CD14-positive monocyte (primary cell): ENCODE measurements at regions not wholly inside any gene's neighbourhood (a gene's known extent, or its start where the extent isn't known, plus 50 kb on each side); places are given as distances from the start of the nearest gene placed in this dataset.

Experiments used
- DNase-seq, 3 donors: peaks; one replicate each; pipeline ENCODE4 v3.0.0-alpha.2; 2011 to 2022
- H2AFZ ChIP-seq: 2 replicates; pipeline ENCODE4 v1.6.0; 2012; ENCODE audit warnings: mild to moderate bottlenecking, low read depth, low read length, inconsistent platforms; ENCODE audit not compliant: insufficient read depth, poor library complexity, severe bottlenecking
- H3K27ac ChIP-seq, 2 donors: 1 replicate in 1 of 2; 2 replicates in 1 of 2; pipeline ENCODE4 v1.5.1; 2012 to 2013; ENCODE audit warnings: low read length in 2 of 2, control low read depth in 1 of 2, inconsistent platforms in 1 of 2, low read depth in 1 of 2, mild to moderate bottlenecking in 1 of 2
- H3K27me3 ChIP-seq, 2 donors: one replicate each; pipeline versions ENCODE4 v1.6.0 to v1.6.1; 2011 to 2013; ENCODE audit warnings: low read length in 2 of 2; ENCODE audit not compliant: control insufficient read depth in 2 of 2, insufficient read depth in 2 of 2
- H3K36me3 ChIP-seq, 2 donors: replicated peaks in 1 of 2; 1 replicate in 1 of 2; 2 replicates in 1 of 2; pipeline versions ENCODE4 v1.5.1 to v1.6.1; 2012 to 2013; ENCODE audit warnings: low read length in 2 of 2, control low read depth in 1 of 2, inconsistent platforms in 1 of 2, mild to moderate bottlenecking in 1 of 2; ENCODE audit not compliant: insufficient read depth in 2 of 2, control insufficient read depth in 1 of 2
- H3K4me1 ChIP-seq, 2 donors: 1 replicate in 1 of 2; 2 replicates in 1 of 2; pipeline versions ENCODE4 v1.5.1 to v1.6.1; 2012 to 2013; ENCODE audit warnings: low read length in 2 of 2, control low read depth in 1 of 2, inconsistent platforms in 1 of 2, mild to moderate bottlenecking in 1 of 2, moderate library complexity in 1 of 2; ENCODE audit not compliant: insufficient read depth in 2 of 2, control insufficient read depth in 1 of 2
- H3K4me2 ChIP-seq: replicated peaks from 2 replicates; pipeline ENCODE3; 2012; ENCODE audit warnings: low read length, moderate library complexity, mild to moderate bottlenecking; ENCODE audit not compliant: poor library complexity, severe bottlenecking; ENCODE audit errors: extremely low read depth
- H3K4me3 ChIP-seq, 3 experiments: fragments of 200-600 bp in 1 of 3; sonication (generic) in 1 of 3; replicated peaks in 1 of 3; 1 replicate in 2 of 3; 2 replicates in 1 of 3; pipeline ENCODE4 v1.5.1; 2011 to 2013; ENCODE audit warnings: low read length in 3 of 3, mild to moderate bottlenecking in 3 of 3, control low read depth in 2 of 3, low read depth in 2 of 3, inconsistent platforms in 1 of 3, moderate library complexity in 1 of 3
- H3K79me2 ChIP-seq: 2 replicates; pipeline ENCODE4 v1.6.0; 2012; ENCODE audit warnings: mild to moderate bottlenecking, control low read depth, inconsistent platforms, low read length, moderate library complexity; ENCODE audit not compliant: insufficient read depth
- H3K9ac ChIP-seq: 2 replicates; pipeline ENCODE4 v1.6.0; 2017; ENCODE audit warnings: low read length, mild to moderate bottlenecking; ENCODE audit not compliant: insufficient read depth, poor library complexity, severe bottlenecking
- H3K9me3 ChIP-seq, 2 donors: replicated peaks in 1 of 2; 1 replicate in 1 of 2; 2 replicates in 1 of 2; pipeline versions ENCODE4 v1.5.1 to v1.6.1; 2012 to 2013; ENCODE audit warnings: low read length in 2 of 2, control low read depth in 1 of 2; ENCODE audit not compliant: control insufficient read depth in 1 of 2, insufficient read depth in 1 of 2
- H4K20me1 ChIP-seq: 2 replicates; pipeline ENCODE4 v1.6.0; 2012; ENCODE audit warnings: mild to moderate bottlenecking, low read length, control low read depth, moderate library complexity; ENCODE audit not compliant: insufficient read depth
- H3K27ac Mint-ChIP-seq, 7 donors: one replicate each; pipeline ENCODE4 v1.8.0; 2020; ENCODE audit warnings: mild to moderate bottlenecking in 7 of 7, mixed read lengths in 7 of 7, moderate library complexity in 6 of 7, inconsistent platforms in 2 of 7
- H3K27me3 Mint-ChIP-seq, 3 donors: one replicate each; pipeline ENCODE4 v1.8.0; 2021 to 2022; ENCODE audit warnings: low read depth in 3 of 3, mild to moderate bottlenecking in 3 of 3, mixed read lengths in 3 of 3, moderate library complexity in 3 of 3, inconsistent platforms in 1 of 3
- H3K36me3 Mint-ChIP-seq, 2 donors: one replicate each; pipeline ENCODE4 v1.8.0; 2020; ENCODE audit warnings: mixed read lengths in 2 of 2, inconsistent platforms in 1 of 2, mild to moderate bottlenecking in 1 of 2
- H3K4me1 Mint-ChIP-seq: one replicate; pipeline ENCODE4 v1.8.0; 2020; ENCODE audit warnings: mild to moderate bottlenecking, mixed read lengths
- H3K4me3 Mint-ChIP-seq, 2 donors: one replicate each; pipeline ENCODE4 v1.8.0; 2020; ENCODE audit warnings: mild to moderate bottlenecking in 2 of 2, mixed read lengths in 2 of 2, moderate library complexity in 1 of 2
- H3K9me3 Mint-ChIP-seq, 7 donors: one replicate each; pipeline ENCODE4 v1.8.0; 2020 to 2022; ENCODE audit warnings: mixed read lengths in 7 of 7, mild to moderate bottlenecking in 6 of 7, moderate library complexity in 6 of 7, inconsistent platforms in 2 of 7
- WGBS: methylation state at CpG from one replicate; pipeline ENCODE4 v1.1.5; 2013; ENCODE audit warnings: missing lambda C conversion rate; ENCODE audit not compliant: insufficient coverage; 5-methylcytosine and 5-hydroxymethylcytosine counted together
- intact Hi-C, 2 donors: fragments of 100-400 bp; cut with micrococcal nuclease; formaldehyde crosslinking; loops; one replicate each; pipeline versions ENCODE4 v1.15.0 to v1.15.1; 2023
- TF ChIP-seq, protein P1 (sequence below): fragments of 200-600 bp; IDR thresholded peaks from one replicate; pipeline ENCODE4 v1.8.0; 2022; ENCODE audit warnings: antibody characterized with exemption, mild to moderate bottlenecking

DNA sequence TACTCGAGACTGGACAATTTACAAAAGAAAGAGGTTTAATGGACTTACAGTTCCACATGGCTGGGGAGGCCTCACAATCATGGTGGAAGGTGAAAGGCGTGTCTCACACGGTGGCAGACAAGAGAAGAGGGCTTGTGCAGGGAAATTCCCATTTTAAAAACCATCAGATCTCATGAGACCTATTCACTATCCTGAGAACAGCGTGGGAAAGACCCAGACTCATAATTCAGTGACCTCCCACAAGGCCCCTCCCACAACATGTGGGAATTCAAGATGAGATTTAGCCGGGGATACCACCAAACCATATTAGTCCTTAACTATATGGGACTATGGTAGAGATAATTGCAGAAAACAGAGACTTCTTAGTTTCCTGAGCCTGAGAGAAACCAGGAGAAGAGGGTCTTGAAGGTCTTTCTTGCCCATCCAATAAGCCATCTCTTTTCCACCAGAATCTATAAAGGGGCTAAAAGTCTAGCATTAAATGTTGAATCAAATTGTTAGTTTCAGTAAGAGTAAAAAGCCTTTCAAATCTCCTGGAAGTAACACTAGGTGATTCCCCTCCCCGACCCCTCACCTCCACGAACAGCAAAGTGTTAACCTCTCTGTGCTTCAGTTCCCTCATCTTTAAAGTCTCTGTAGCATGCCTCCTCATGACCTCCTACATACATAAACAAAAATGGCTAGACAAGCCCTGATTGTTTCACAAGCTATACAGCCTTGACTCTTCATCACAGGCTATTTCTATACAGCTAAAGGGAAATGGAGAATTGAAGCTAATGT is 259.1 kb downstream of the TMEM167A start:
- Histone ChIP-seq H4K20me1 (no peaks in the 10 kb centered on the region), H3K9me3 (no peaks in the 10 kb centered on the region), H3K36me3 (no peaks in the 10 kb centered on the region), H3K4me1 (peaks cover under 1 to 2% of the 10 kb centered on the region in 2 donors), H3K27me3 (no peaks in the 10 kb centered on the region), H2AFZ (no peak overlapping the region), H3K79me2 (no peaks in the 10 kb centered on the region), H3K27ac (no peak overlapping the region), H3K4me2 (no peak overlapping the region), H3K9ac (no peak overlapping the region), H3K4me3 (no peak overlapping the region)
- no peak overlapping the region for H3K4me3 Mint-ChIP-seq
- TF ChIP-seq, protein P1, sequence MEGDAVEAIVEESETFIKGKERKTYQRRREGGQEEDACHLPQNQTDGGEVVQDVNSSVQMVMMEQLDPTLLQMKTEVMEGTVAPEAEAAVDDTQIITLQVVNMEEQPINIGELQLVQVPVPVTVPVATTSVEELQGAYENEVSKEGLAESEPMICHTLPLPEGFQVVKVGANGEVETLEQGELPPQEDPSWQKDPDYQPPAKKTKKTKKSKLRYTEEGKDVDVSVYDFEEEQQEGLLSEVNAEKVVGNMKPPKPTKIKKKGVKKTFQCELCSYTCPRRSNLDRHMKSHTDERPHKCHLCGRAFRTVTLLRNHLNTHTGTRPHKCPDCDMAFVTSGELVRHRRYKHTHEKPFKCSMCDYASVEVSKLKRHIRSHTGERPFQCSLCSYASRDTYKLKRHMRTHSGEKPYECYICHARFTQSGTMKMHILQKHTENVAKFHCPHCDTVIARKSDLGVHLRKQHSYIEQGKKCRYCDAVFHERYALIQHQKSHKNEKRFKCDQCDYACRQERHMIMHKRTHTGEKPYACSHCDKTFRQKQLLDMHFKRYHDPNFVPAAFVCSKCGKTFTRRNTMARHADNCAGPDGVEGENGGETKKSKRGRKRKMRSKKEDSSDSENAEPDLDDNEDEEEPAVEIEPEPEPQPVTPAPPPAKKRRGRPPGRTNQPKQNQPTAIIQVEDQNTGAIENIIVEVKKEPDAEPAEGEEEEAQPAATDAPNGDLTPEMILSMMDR, result no peak
- no peak overlapping the region for H3K27ac Mint-ChIP-seq
- H3K9me3 Mint-ChIP-seq, result peaks cover 0 to 6% (median 0%) of the 10 kb centered on the region in 7 donors
- H3K36me3 Mint-ChIP-seq, result no peaks in the 10 kb centered on the region
- intact Hi-C loops, result no loop called here
- peaks cover under 1% of the 10 kb centered on the region for H3K4me1 Mint-ChIP-seq
- DNase-seq, result no peak
- peaks cover 0 to 3% (median 0%) of the 10 kb centered on the region in 3 donors for H3K27me3 Mint-ChIP-seq
- WGBS, result no CpG with 5 or more reads among the region's 7 CpGs

DNA sequence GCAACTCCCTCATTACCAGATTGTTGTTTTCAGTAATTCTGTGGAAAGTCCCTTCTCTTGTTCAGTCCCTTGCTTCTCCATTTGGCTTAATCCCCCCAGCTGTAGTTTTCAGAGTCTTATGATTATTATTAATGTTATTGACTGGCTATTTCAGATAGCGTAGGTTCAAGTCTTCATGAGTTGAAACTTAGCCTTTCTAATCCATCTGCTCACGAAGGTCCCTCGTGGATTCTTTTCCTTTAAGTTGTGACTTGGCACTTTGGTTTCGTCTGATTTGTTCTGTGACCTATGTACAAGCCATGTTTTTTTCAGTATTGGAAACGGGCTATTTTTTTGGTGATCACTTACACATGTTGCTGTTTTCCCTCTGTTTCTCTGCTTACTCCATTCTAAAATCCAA is 260.3 kb downstream of the TMEM167A start:
- H3K4me2 ChIP-seq, result no peak overlapping the region
- TF ChIP-seq, protein P1, result no peak
- no peaks in the 10 kb centered on the region for H3K79me2 ChIP-seq
- no peak for DNase-seq
- no peak overlapping the region for H3K4me3 ChIP-seq
- peaks cover 12 to 13% of the 10 kb centered on the region in 2 donors for H3K4me1 ChIP-seq
- H3K9ac ChIP-seq, result no peak overlapping the region
- H2AFZ ChIP-seq, result no peak overlapping the region
- H4K20me1 ChIP-seq, result no peaks in the 10 kb centered on the region
- H3K27ac ChIP-seq, result no peak overlapping the region
- H3K27me3 ChIP-seq, result no peaks in the 10 kb centered on the region
- Mint-ChIP-seq H3K27me3 (peaks cover 0 to 3% (median 0%) of the 10 kb centered on the region in 3 donors), H3K9me3 (peaks cover 0 to 6% (median 0%) of the 10 kb centered on the region in 7 donors), H3K36me3 (no peaks in the 10 kb centered on the region), H3K4me3 (no peak overlapping the region), H3K27ac (no peak overlapping the region), H3K4me1 (peaks cover 11% of the 10 kb centered on the region)
- no peaks in the 10 kb centered on the region for H3K9me3 ChIP-seq
- intact Hi-C loops, result no loop called here
- no CpG with 5 or more reads among the region's 5 CpGs for WGBS
- H3K36me3 ChIP-seq, result no peaks in the 10 kb centered on the region
